HepG2 (cell line): ENCODE measurements at regions not wholly inside any gene's neighbourhood (a gene's known extent, or its start where the extent isn't known, plus 50 kb on each side); places are given as distances from the start of the nearest gene placed in this dataset.

Experiments used
- ATAC-seq: fragments of 200-7000 bp; cut with Tn5 transposase; 3 replicates; pipeline ENCODE4 v1.9.1; 2020; ENCODE audit warnings: mild to moderate bottlenecking, moderate library complexity
- BruUV-seq: library from RNA; stranded (reverse); fragments of 400-500 nt; replicated peaks from 2 replicates; lab custom pipeline; 2021; lab: Mats Ljungman, UMichigan
- CTCF ChIA-PET: fragments of 300-600 bp; formaldehyde crosslinking; extraction: SDS; loops from one replicate; lab custom pipeline; 2021; ENCODE audit warnings: low total read pairs, inconsistent platforms, low intra/inter-chr PET ratio; lab: Yijun Ruan, JAX
- POLR2A ChIA-PET: fragments of 350-600 bp; sonication (Branson Sonifier 250); formaldehyde crosslinking; loops from one replicate; lab custom pipeline; 2020; ENCODE audit warnings: antibody characterized with exemption, inconsistent platforms; lab: Yijun Ruan, JAX
- DNase-seq: peaks from one replicate; pipeline ENCODE4 v3.0.0-alpha.2; 2015; ENCODE audit warnings: low spot score
- FAIRE-seq: peaks from 3 replicates; lab custom pipeline; 2011; peaks lifted over from hg19 to GRCh38; lab: Jason Lieb, UNC
- H2AFZ ChIP-seq: one replicate; pipeline ENCODE4 v1.6.1; 2011; ENCODE audit warnings: low read length, inconsistent platforms
- H3K27ac ChIP-seq: fragments of 300-600 bp; 3 replicates; pipeline ENCODE4 v1.8.0; 2011; ENCODE audit warnings: mixed run types, mild to moderate bottlenecking, mixed read lengths, low read length, inconsistent platforms; ENCODE audit not compliant: insufficient read depth; ENCODE audit errors: extremely low read length
- H3K27me3 ChIP-seq, 2 experiments: fragments of 200-600 bp in 1 of 2; 2 replicates in 1 of 2; 3 replicates in 1 of 2; pipeline versions ENCODE4 v1.6.0 to v1.8.0; 2011; ENCODE audit warnings: low read length in 2 of 2, mild to moderate bottlenecking in 2 of 2, moderate library complexity in 2 of 2, inconsistent platforms in 1 of 2; ENCODE audit not compliant: insufficient read depth in 2 of 2, control insufficient read depth in 1 of 2
- H3K36me3 ChIP-seq, 2 experiments: fragments of 200-600 bp in 1 of 2; replicated peaks in 1 of 2; 2 replicates in 1 of 2; 3 replicates in 1 of 2; pipeline versions ENCODE4 v1.5.1 to v1.8.0; 2011; ENCODE audit warnings: low read length in 2 of 2, inconsistent platforms in 1 of 2; ENCODE audit not compliant: insufficient read depth in 2 of 2, control insufficient read depth in 1 of 2
- H3K4me1 ChIP-seq: 2 replicates; pipeline ENCODE4 v1.5.1; 2012; ENCODE audit warnings: low read length, inconsistent platforms; ENCODE audit not compliant: insufficient read depth
- H3K4me2 ChIP-seq: 2 replicates; pipeline ENCODE4 v1.6.0; 2011; ENCODE audit warnings: low read depth, low read length, inconsistent platforms
- H3K4me3 ChIP-seq, 3 experiments: fragments of 200-600 bp in 1 of 3; sonication (generic), shearing (Covaris generic) in 1 of 3; replicated peaks in 1 of 3; 2 replicates each; pipeline ENCODE4 v1.5.1; 2011 to 2016; ENCODE audit warnings: low read length in 3 of 3, inconsistent platforms in 2 of 3, low read depth in 2 of 3, mild to moderate bottlenecking in 2 of 3, control low read depth in 1 of 3, mixed read lengths in 1 of 3; ENCODE audit not compliant: insufficient read depth in 1 of 3
- H3K79me2 ChIP-seq: one replicate; pipeline ENCODE4 v1.6.1; 2011; ENCODE audit warnings: low read length, inconsistent platforms; ENCODE audit not compliant: insufficient read depth
- H3K9ac ChIP-seq: 2 replicates; pipeline ENCODE4 v1.6.0; 2011; ENCODE audit warnings: mild to moderate bottlenecking, low read depth, low read length, inconsistent platforms; ENCODE audit not compliant: insufficient read depth
- H3K9me3 ChIP-seq: 2 replicates; pipeline ENCODE4 v1.5.1; 2012; ENCODE audit warnings: mild to moderate bottlenecking, low read length
- H4K20me1 ChIP-seq: 2 replicates; pipeline ENCODE4 v1.6.0; 2011; ENCODE audit warnings: inconsistent platforms, mild to moderate bottlenecking, low read length, moderate library complexity; ENCODE audit not compliant: insufficient read depth
- ATM ChIP-seq: fragments of 450-650 bp; IDR thresholded peaks from 2 replicates; pipeline ENCODE4 v1.7.1; 2017; ENCODE audit warnings: mild to moderate bottlenecking, borderline replicate concordance
- HDAC2 ChIP-seq: sonication (generic); formaldehyde crosslinking; IDR thresholded peaks from 2 replicates; pipeline ENCODE4 v1.4.0; 2020; ENCODE audit warnings: missing genetic modification reagents
- HMG20B ChIP-seq: conservative IDR thresholded peaks from 2 replicates; pipeline ENCODE4 v1.6.1; 2016; ENCODE audit warnings: missing genetic modification reagents, missing compliant biosample characterization
- KDM4B ChIP-seq: sonication (generic); formaldehyde crosslinking; IDR thresholded peaks from 2 replicates; pipeline ENCODE4 v1.4.0; 2020; ENCODE audit warnings: missing genetic modification reagents
- POGK ChIP-seq: sonication (generic); formaldehyde crosslinking; conservative IDR thresholded peaks from 2 replicates; pipeline ENCODE4 v1.8.0; 2022; ENCODE audit warnings: mild to moderate bottlenecking, moderate library complexity, missing genetic modification reagents
- TFE3 ChIP-seq: IDR thresholded peaks from 2 replicates; pipeline ENCODE4 v1.6.1; 2016
- THAP8 ChIP-seq: sonication (generic); formaldehyde crosslinking; IDR thresholded peaks from 2 replicates; pipeline ENCODE4 v1.5.1; 2020; ENCODE audit warnings: missing genetic modification reagents, mild to moderate bottlenecking, borderline replicate concordance
- U2AF2 ChIP-seq: fragments of 200-400 bp; formaldehyde crosslinking; IDR thresholded peaks from 2 replicates; pipeline ENCODE4 v1.6.1; 2017; ENCODE audit warnings: low read depth, mild to moderate bottlenecking, low read length
- ZBTB49 ChIP-seq: sonication (generic); formaldehyde crosslinking; IDR thresholded peaks from 2 replicates; pipeline ENCODE4 v1.4.0; 2020; ENCODE audit warnings: missing genetic modification reagents, borderline replicate concordance
- ZFP1 ChIP-seq: IDR thresholded peaks from 2 replicates; pipeline ENCODE4 v1.6.1; 2016
- ZNF136 ChIP-seq: sonication (generic); formaldehyde crosslinking; IDR thresholded peaks from 2 replicates; pipeline ENCODE4 v1.8.1; 2022; ENCODE audit warnings: low read depth, mild to moderate bottlenecking, moderate library complexity, missing genetic modification reagents
- ZNF503 ChIP-seq: sonication (generic); formaldehyde crosslinking; IDR thresholded peaks from 2 replicates; pipeline ENCODE4 v1.4.0; 2020; ENCODE audit warnings: missing genetic modification reagents
- WGBS: methylation state at CpG from one replicate; pipeline ENCODE4 v1.1.6; 2017; ENCODE audit warnings: low lambda C conversion rate; 5-methylcytosine and 5-hydroxymethylcytosine counted together
- in situ Hi-C: cut with HindIII; loops from 2 replicates; pipeline ENCODE4 v1.10.0; 2017; ENCODE audit warnings: low pct_unique_long_range_greater_than_20kb; ENCODE audit not compliant: extremely low pct_ligation_motif_present
- intact Hi-C: fragments of 100-400 bp; cut with micrococcal nuclease; formaldehyde crosslinking; loops from one replicate; pipeline ENCODE4 v1.10.0; 2022; ENCODE audit not compliant: unreplicated experiment

GRCh38 chr7:155227788-155228458, 69.8 kb upstream of the INSIG1 start:
- TF ChIP-seq ZFP1 (no peak), POGK (no peak), ZNF503 (no peak), TFE3 (no peak), THAP8 (no peak), ATM (no peak), U2AF2 (no peak), HDAC2 (CRISPR knock-in tag) (no peak), ZBTB49 (no peak), HMG20B (CRISPR knock-in tag) (no peak), ZNF136 (CRISPR knock-in tag) (no peak), KDM4B (CRISPR knock-in tag) (no peak)
- Histone ChIP-seq H3K27me3 (peaks cover 6 to 73% of the 10 kb centered on the region in 2 experiments; a peak in 3 of 5 replicates), H3K36me3 (no peaks in the 10 kb centered on the region), H3K27ac (no peak overlapping the region), H3K4me3 (no peak overlapping the region), H2AFZ (no peak overlapping the region), H3K9me3 (no peaks in the 10 kb centered on the region), H3K9ac (no peak overlapping the region), H4K20me1 (no peaks in the 10 kb centered on the region), H3K4me1 (no peaks in the 10 kb centered on the region), H3K4me2 (no peak overlapping the region), H3K79me2 (no peaks in the 10 kb centered on the region)
- ChIA-PET CTCF (no interaction called here), POLR2A (no interaction called here)
- in situ Hi-C loops = no loop called here
- DNase-seq (no peak), ATAC-seq (no peak), FAIRE-seq (no peak)
- WGBS = 38% methylated on average over 16 of the region's 22 CpGs
- BruUV-seq = no TSS peak
- intact Hi-C loops = no loop called here
